ENCODE measurements at regions not wholly inside any gene's neighbourhood (a gene's known extent, or its start where the extent isn't known, plus 50 kb on each side); places are given as distances from the start of the nearest gene placed in this dataset.
A peak's percentile ranks its signal among the peaks of the same experiment; 100 is the strongest.

DNA sequence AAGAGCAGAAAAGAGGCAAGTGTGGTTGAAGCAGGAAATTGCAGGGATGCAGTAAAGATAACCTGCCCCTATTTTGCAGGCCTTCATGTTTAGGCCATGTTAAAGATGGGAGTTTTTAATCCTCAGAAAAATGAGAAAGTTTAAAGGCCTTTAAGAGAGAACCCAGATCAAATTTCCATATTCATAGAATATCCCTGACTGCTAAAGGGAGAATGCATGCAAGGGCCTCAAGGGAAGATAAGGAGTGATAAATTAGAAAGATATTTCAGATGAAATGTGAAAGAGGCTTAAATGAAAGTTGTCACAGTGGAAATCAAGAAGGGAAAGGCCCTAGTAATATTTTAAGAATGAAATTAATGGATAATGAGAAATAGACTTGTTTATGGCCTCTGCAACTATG lies 292.1 kb downstream of the SATB1 start:
- peak; percentile 17 for DNase-seq (ENCODE audit: low read depth)

DNA sequence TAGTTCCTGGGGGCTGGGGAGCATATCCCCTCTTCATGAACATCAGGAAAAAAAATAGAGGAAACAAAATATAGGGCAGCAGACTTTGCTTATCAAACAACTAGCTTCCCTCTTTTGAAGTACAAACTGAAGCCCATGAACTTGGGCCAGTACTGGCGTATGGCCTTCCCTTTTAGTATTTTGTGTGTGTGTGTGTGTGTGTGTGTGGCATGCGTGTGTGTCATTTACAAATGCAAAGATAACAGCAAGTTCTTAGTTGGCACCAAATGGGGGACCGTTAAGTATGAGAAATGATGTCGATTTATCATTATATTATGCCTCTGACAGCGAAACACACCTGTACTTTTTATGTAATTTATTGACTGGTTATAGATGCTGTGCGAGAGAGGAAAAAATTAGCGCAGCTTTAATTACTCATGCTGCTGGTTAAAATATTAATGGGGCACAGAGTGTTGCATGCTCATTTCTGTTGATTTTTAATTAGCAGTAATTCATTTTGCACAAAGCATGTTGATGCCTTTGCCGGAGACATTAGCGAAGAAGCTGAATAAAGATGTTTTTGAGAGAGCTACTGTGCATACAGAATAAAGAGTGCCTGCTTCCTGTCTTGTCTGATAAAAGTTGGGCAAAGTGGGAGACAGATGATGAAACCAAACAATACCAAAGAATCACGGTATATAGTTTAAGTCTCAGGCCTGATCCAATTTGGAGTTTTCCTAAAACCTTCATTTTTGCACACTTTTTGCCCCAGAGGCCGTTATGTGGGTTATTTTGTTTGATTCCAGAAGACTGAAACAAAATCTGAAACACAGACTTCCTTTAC lies 297.1 kb downstream of the SATB1 start:
- TF ChIP-seq, protein P1, sequence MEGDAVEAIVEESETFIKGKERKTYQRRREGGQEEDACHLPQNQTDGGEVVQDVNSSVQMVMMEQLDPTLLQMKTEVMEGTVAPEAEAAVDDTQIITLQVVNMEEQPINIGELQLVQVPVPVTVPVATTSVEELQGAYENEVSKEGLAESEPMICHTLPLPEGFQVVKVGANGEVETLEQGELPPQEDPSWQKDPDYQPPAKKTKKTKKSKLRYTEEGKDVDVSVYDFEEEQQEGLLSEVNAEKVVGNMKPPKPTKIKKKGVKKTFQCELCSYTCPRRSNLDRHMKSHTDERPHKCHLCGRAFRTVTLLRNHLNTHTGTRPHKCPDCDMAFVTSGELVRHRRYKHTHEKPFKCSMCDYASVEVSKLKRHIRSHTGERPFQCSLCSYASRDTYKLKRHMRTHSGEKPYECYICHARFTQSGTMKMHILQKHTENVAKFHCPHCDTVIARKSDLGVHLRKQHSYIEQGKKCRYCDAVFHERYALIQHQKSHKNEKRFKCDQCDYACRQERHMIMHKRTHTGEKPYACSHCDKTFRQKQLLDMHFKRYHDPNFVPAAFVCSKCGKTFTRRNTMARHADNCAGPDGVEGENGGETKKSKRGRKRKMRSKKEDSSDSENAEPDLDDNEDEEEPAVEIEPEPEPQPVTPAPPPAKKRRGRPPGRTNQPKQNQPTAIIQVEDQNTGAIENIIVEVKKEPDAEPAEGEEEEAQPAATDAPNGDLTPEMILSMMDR (conservative IDR thresholded peaks at IDR 0.05; ENCODE audit: low read depth, low read length) = no peak
- no peak overlapping the region for H3K4me3 ChIP-seq (ENCODE audit: low read depth, low read length)
- no peak for DNase-seq (ENCODE audit: low read depth)

More for the DNA sequence above, 292.1 kb downstream of the SATB1 start:
- H3K4me3 ChIP-seq (ENCODE audit: low read depth, low read length) = no peak overlapping the region
- TF ChIP-seq, protein P1 (conservative IDR thresholded peaks at IDR 0.05; ENCODE audit: low read depth, low read length) = no peak

DNA sequence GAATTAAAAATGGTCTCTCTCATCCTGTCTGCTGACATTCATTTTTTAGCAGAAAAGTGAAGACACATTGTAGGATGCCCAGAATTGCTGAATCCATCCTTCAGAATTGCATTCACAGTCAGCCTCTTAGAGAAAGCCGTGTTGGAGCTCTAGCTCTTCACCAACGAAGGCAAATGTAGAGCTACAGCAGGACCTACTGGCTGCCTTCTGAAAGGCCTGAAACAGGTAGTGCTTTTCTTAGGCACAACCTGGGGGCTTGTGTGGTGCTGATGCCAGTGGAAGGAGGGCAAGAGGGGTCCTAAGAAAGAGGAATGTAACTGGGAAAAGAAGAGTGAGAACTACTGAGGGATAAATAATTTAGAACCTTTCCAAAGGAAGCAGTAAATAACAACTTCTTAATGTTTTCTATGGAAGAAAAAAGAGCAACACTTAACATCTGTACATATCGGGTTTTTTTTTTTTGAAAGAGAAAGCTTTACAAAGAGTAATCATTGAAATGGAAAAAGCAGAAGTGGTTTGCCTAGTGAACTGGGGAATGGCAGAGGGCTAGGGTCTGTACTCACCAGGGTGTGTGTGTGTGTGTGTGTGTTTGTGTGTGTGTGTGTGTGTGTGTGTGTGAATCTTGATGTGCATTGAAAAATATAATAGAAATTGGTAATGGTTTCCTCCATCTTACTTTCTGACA lies 297.8 kb downstream of the SATB1 start:
- no peak for DNase-seq (ENCODE audit: low read depth)
- no peak overlapping the region for H3K4me3 ChIP-seq (ENCODE audit: low read depth, low read length)
- TF ChIP-seq, protein P1 (conservative IDR thresholded peaks at IDR 0.05; ENCODE audit: low read depth, low read length) = no peak

DNA sequence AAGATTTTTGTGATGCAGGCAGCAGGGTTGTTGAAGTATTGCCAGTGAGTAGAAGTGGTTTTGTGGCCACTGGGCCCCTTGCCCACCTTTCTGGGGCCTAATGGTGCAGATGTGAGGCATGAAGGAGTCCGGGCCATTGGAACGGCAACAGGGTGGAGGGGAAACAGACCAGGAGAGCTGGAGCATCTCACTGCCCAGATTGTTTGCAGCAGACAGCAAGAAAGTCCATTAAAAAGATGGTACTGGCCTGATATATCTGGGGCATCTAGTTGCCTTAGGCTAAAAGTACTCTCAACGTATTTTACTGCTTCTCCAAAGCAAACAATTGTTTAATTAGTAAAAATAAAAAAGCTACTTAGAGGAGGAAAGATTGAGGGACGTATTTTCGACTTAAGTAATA lies 298.4 kb downstream of the SATB1 start:
- no peak overlapping the region for H3K4me3 ChIP-seq (ENCODE audit: low read depth, low read length)
- TF ChIP-seq, protein P1 (conservative IDR thresholded peaks at IDR 0.05; ENCODE audit: low read depth, low read length) = no peak
- DNase-seq (ENCODE audit: low read depth) = no peak

DNA sequence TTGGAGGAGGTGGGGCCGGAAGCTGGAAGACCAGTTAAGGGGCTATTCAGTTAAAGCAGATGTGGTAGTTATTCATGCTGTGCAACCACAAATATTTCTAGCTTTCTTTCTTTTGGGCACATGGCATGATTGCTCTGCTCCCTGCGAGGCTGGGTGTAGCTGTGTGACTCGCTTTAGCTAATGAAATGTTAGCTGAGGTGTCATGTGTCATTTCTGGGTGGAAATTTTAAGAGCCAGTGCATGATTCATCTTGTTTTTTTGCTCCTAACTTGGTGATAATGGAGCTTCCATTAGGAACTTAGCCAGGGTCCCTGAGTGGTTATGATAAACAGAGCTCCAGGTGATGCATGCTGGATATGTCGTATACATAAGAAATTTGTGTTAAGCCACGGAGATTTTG lies 300.6 kb downstream of the SATB1 start:
- peak; percentile 84 for DNase-seq (ENCODE audit: low read depth)
- TF ChIP-seq, protein P1 (conservative IDR thresholded peaks at IDR 0.05; ENCODE audit: low read depth, low read length) = no peak
- H3K4me3 ChIP-seq (ENCODE audit: low read depth, low read length) = no peak overlapping the region

DNA sequence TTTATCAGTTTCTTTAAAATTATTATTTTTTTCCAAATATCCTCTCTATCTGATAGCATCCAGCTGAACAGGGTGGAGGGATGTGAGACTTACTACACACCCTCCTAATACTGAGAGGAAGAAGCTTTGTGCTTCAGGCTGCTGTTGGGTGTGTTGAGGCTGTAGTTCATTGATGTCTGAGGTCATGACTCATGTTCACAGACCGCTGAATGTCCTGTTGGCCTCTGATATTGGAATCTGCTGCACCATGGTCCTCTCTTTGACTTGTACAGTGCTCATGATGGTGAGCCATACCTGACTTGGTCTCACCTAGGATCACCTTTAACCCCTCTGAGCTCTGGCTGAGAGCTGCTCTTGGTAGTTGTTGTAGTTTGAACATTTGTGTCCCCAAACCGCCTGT lies 302.9 kb downstream of the SATB1 start:
- H3K4me3 ChIP-seq (ENCODE audit: low read depth, low read length) = no peak overlapping the region
- TF ChIP-seq, protein P1 (conservative IDR thresholded peaks at IDR 0.05; ENCODE audit: low read depth, low read length) = no peak
- DNase-seq (ENCODE audit: low read depth) = no peak
